Upper lobe of left lung (tissue), 4 donors: ENCODE measurements at regions not wholly inside any gene's neighbourhood (a gene's known extent, or its start where the extent isn't known, plus 50 kb on each side); places are given as distances from the start of the nearest gene placed in this dataset.

Experiments
- POLR2A ChIP-seq, 4 donors: fragments of 450-650 bp; IDR thresholded peaks; one replicate each; pipeline ENCODE4 v1.5.1; 2016 to 2017; ENCODE audit warnings: antibody characterized with exemption in 4 of 4, mild to moderate bottlenecking in 2 of 4
- POLR2AphosphoS5 ChIP-seq, 2 donors: sonication (generic); formaldehyde crosslinking; IDR thresholded peaks; one replicate each; pipeline ENCODE4 v1.5.1; 2017; ENCODE audit warnings: antibody characterized with exemption in 2 of 2
- TF ChIP-seq, protein P1 (sequence below), 6 experiments: fragments of 450-650 bp in 4 of 6; fragments of 200-600 bp in 2 of 6; sonication (generic) in 2 of 6; IDR thresholded peaks; one replicate each; pipeline ENCODE4 v1.5.1; 2016 to 2019; ENCODE audit warnings: antibody characterized with exemption in 6 of 6

DNA sequence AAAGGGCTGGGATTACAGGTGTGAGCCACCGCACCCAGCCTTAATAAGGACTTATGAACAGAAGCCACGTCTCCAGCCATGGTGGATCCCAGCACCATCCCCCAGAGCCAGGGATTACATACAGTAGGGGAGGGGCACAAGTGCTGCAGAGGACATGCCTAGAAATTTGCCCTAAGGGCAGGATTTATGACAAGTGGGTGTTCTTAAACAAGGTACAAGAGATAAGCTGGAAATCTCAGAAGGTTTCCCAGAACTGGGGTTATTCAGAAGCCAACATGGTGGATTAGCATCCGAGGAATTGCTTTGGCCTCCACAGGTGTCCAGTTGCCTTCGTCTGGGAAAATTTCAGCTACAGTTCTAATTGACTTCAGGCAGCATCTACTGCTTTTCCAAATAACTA is 114.4 kb upstream of the EGLN3 start:
- no peak for TF ChIP-seq POLR2A (IDR thresholded peaks at IDR 0.05)
- TF ChIP-seq, protein P1, sequence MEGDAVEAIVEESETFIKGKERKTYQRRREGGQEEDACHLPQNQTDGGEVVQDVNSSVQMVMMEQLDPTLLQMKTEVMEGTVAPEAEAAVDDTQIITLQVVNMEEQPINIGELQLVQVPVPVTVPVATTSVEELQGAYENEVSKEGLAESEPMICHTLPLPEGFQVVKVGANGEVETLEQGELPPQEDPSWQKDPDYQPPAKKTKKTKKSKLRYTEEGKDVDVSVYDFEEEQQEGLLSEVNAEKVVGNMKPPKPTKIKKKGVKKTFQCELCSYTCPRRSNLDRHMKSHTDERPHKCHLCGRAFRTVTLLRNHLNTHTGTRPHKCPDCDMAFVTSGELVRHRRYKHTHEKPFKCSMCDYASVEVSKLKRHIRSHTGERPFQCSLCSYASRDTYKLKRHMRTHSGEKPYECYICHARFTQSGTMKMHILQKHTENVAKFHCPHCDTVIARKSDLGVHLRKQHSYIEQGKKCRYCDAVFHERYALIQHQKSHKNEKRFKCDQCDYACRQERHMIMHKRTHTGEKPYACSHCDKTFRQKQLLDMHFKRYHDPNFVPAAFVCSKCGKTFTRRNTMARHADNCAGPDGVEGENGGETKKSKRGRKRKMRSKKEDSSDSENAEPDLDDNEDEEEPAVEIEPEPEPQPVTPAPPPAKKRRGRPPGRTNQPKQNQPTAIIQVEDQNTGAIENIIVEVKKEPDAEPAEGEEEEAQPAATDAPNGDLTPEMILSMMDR (IDR thresholded peaks at IDR 0.05), result no peak
- TF ChIP-seq POLR2AphosphoS5 (IDR thresholded peaks at IDR 0.05), result no peak
